ENCODE measurements at regions not wholly inside any gene's neighbourhood (a gene's known extent, or its start where the extent isn't known, plus 50 kb on each side); places are given as distances from the start of the nearest gene placed in this dataset.

DNA sequence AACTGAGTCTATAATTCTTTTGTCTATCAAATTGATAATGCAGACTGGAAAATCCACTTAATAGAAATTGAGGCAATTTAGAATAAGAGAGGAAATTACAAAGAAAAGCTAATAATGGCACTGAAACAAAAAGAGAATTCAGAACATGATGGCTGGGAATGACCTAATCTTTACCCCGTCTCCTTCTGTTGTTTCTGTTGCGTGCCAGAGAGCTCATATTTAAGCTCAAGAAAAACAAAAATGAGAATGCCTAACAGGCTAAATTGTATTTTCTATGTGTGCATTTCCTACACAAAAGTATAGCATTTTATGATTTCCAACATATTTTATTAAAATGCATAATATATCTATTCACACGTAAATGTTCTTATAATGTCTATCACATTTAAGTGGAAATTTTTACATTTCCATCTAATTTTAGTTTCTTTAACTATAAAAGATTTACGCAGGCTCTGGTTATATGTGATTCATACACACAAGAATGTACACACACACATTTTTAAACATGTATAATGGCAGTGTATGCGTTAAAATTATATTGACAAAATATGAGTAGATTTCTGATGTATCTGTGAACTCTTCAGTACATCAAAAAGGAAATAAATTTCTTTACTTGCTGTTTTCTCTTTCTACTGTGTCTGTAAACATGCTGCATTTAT, 432.3 kb downstream of the SLITRK6 start:
- ATAC-seq: no peak
- intact Hi-C loops (cut with DNase I): no loop called here
- DNase-seq: no peak

GRCh38 chr13:85363504-85363903, 435.7 kb downstream of the SLITRK6 start:
- no peak for DNase-seq
- ATAC-seq: no peak
- intact Hi-C loops (cut with DNase I): no loop called here

GRCh38 chr13:85362980-85363379, 436.2 kb downstream of the SLITRK6 start:
- intact Hi-C loops (cut with DNase I): no loop called here
- ATAC-seq (no peak), DNase-seq (no peak)

DNA sequence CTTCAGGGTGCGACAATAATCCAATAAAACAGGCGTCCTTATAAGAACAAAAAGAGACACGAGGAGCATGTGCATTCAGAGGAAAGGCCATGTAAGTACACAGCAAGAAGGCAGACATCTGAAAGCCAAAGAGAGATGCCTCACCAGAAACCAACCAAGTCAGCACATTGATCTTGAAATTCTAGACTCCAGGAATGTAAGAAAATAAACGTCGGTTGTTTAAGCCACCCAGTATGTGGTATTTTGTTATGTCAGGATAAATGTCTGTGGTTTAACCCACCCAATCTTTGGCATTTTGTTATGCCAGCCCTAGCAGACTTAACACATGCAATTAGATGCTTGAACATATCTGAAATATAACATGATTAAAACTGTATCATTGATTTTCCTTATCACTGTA, 452.0 kb downstream of the SLITRK6 start:
- DNase-seq (no peak), ATAC-seq (no peak)
- intact Hi-C loops (cut with DNase I): no loop called here

DNA sequence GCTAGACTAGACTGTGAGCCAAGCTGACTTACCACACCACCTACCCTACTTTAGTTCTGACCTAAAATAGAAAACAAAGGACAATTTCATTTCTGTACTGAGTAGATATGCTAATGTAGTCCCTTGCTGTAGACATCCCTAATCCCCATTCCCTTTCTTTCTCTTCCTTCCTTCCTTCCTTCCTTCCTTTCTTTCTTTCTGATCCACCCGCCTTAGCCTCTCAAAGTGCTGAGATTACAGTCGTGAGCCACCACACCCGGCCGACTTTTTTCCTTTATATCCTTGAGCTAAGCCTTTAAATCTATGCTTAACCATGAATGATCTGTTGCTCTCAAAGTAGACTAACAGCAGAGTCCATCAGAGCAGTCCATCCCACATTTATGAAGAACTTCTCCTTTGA, 465.0 kb downstream of the SLITRK6 start:
- intact Hi-C loops (cut with DNase I): no loop called here
- no peak for DNase-seq
- no peak for ATAC-seq

GRCh38 chr13:85333506-85334020, 465.7 kb downstream of the SLITRK6 start:
- DNase-seq: no peak
- intact Hi-C loops (cut with DNase I): no loop called here
- no peak for ATAC-seq

DNA sequence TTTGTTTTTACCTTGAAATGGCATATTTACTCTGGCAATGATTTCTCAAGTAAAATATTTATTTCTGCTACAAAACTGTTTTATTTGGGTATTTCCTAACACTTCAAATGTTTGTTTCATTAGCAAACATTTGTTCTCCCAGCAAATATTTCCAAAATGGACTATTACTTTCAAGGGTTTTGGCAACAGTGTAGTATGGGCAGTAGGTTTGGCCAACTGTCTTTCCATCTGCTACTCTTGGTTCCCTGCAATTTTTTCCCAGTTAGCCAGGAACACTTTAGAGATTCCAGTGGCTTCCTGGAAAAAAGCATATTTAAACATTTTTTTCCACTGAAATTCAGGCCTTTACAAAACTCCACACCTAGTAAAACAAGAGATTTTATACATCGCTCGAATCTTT, 466.6 kb downstream of the SLITRK6 start:
- ATAC-seq (no peak), DNase-seq (no peak)
- intact Hi-C loops (cut with DNase I): no loop called here

- ATAC-seq (no peak), DNase-seq (no peak)
- intact Hi-C loops (cut with DNase I): no loop called here
Observed at GRCh38 chr13:85321734-85322133, 477.5 kb downstream of the SLITRK6 start.

DNA sequence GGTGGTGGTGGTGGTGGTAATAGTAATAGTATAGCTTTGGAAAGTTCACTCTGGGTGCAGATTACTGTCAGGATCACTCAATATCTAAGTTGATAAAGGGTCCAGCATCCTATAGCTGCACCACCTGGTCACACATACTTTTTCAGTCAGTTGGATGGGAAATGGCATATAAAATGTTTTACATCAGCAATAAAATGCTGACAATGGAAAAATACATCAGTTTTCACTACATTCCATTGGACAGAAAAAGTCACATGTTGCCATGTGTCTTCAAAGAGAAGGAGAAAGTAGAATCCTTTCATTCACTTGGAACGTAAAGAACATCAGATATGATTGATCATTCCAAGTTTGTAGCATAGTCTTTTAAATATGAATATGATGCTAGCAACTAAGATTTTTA, 481.4 kb downstream of the SLITRK6 start:
- no peak for ATAC-seq
- no peak for DNase-seq
- intact Hi-C loops (cut with DNase I): no loop called here

GRCh38 chr13:85316506-85317025, 482.7 kb downstream of the SLITRK6 start:
- intact Hi-C loops (cut with DNase I): no loop called here
- ATAC-seq: no peak
- DNase-seq: no peak

DNA sequence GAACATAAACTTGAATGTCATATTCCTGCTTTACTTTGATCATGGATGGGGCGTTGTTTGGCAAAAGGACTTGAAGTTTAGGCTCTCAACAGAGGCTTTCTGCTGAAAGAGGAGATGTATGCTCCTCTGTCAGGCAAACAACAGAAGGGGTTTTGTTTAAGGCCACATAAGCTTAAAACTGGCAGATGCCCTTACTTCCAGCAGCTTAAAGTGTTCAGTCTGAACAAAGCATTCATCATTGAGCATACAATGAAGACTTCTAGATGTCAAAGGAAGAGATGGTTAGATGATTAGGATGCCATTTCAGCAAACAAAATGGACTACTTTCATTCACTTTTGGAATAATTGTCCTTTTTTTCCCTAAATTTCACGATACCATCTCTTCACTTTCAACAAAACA, 484.5 kb downstream of the SLITRK6 start:
- intact Hi-C loops (cut with DNase I): no loop called here
- ATAC-seq: no peak

GRCh38 chr13:85313761-85314503, 485.3 kb downstream of the SLITRK6 start:
- ATAC-seq (no peak), DNase-seq (no peak)
- intact Hi-C loops (cut with DNase I): no loop called here

More for the DNA sequence above, 484.5 kb downstream of the SLITRK6 start:
- DNase-seq: no peak

GRCh38 chr13:85312071-85312470, 487.1 kb downstream of the SLITRK6 start:
- ATAC-seq (no peak), DNase-seq (no peak)
- intact Hi-C loops (cut with DNase I): no loop called here

GRCh38 chr13:85303630-85304029, 495.6 kb downstream of the SLITRK6 start:
- intact Hi-C loops (cut with DNase I): no loop called here
- ATAC-seq (no peak), DNase-seq (no peak)

DNA sequence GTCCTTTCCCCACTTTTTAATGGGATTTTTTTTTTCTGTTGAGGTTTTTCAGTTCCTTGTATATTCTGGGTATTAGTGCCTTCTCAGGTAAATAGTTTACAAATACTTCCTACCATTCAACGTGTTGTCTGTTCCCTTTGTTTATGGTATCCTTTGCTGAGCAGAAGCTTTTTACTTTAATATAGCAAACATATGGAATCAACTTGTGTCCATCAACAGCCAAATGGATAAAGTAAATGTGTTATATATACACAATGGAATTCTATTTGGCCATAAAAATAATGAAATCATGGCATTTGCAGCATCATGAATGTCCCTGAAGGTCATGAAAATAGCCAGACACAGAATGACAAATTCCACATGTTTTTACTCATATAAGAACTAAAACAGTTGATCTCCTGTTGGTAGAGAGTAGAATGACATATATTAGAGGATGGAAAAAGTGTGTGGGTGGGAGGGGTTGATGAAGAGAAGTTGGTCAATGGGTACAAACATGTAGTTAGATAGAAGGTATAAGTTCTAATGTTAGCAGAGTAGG, 500.8 kb downstream of the SLITRK6 start:
- intact Hi-C loops (cut with DNase I): no loop called here
- DNase-seq: no peak
- ATAC-seq: no peak

DNA sequence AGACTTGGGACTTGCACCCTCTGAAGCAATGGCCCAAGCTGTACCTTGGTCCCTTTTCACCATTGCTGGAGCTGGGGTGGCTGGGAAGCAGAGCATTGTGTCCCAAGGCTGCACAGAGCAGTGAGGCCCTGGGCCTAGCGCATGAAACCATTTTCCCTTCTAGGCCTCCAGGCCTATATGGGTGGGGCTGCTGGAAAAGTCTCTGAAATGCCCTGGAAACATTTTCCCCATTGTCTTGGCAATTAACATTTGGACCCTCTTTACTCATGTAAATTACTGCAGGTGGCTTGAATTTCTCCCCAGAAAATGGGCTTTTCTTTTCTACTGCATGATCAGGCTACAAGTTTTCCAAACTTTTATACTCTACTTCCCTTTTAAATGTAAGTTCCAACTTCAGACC, 510.5 kb downstream of the SLITRK6 start:
- intact Hi-C loops (cut with DNase I): no loop called here
- no peak for DNase-seq
- ATAC-seq: no peak

- intact Hi-C loops (cut with DNase I): no loop called here
- ATAC-seq (no peak), DNase-seq (no peak)
Observed at GRCh38 chr13:85287528-85287927, 511.7 kb downstream of the SLITRK6 start.

DNA sequence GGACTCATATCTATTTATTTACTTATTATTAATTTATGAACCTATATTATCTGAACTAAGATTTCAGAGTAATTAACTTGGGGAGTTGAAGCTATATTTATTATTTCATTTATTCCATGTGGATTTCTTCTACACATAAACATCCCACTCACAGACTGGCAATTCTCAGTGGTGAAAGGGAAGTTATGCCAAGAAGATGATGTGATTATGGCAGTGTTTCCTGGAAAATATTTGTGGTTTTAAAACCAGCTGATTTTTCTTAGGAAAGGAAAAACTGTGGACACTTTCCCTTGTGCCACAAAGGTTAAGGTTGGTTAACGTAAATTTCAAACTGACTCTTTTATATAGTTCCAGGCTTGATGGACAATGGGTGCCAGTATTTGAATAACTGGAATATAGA, 513.1 kb downstream of the SLITRK6 start:
- intact Hi-C loops (cut with DNase I): no loop called here
- DNase-seq (no peak), ATAC-seq (no peak)

DNA sequence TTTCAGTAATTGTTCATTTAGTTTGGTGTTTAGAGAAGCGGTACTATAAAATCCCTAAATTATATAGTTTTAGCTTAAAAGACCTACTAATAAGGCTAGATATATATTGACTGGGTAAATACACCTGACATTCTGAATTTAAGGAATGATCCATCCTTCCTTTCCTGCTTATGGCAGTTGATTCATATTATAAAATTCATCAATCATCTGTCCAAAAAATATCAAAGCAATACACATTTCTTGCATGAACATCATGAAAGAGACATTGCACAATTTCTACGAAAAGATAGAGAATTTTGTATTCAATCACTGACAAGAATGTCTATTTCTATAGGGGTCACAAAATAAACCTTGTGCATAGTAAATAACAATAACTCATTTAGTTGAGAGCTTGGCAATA, 514.9 kb downstream of the SLITRK6 start:
- ATAC-seq: no peak
- no peak for DNase-seq
- intact Hi-C loops (cut with DNase I): no loop called here

DNA sequence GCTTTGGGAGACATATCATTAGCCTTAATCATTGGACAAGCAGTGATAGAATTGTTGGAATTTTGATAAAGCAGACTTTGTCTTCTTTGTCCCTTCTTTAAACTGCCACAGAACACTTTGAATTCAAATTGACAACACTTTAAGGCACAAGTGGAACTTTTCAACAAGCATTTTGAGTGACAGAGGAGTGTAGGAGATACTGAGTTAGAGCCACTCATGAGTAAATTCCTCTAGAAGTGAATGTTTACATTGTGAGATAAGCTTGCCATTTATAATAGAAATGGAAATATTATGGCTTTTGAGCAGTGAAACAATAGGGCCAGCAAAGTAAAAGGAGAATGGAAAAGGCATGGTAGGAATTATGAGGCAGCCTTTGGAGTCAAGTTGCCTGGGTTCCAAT, 515.8 kb downstream of the SLITRK6 start:
- ATAC-seq (no peak), DNase-seq (no peak)
- intact Hi-C loops (cut with DNase I): no loop called here

GRCh38 chr13:85282876-85283275, 516.3 kb downstream of the SLITRK6 start:
- DNase-seq (no peak), ATAC-seq (no peak)
- intact Hi-C loops (cut with DNase I): no loop called here
